PC-3 (cell line): ENCODE measurements at regions not wholly inside any gene's neighbourhood (a gene's known extent, or its start where the extent isn't known, plus 50 kb on each side); places are given as distances from the start of the nearest gene placed in this dataset.

Source experiments
- CTCF ChIP-seq: fragments of 300-600 bp; sonication (generic); conservative IDR thresholded peaks from 2 replicates; pipeline ENCODE4 v1.5.1; 2017; ENCODE audit warnings: antibody characterized with exemption, low read depth, mild to moderate bottlenecking, low read length
- EZH2 ChIP-seq: fragments of 300-600 bp; sonication (generic); IDR thresholded peaks from one replicate; pipeline ENCODE4 v1.6.1; 2017; ENCODE audit warnings: antibody characterized with exemption, mild to moderate bottlenecking, low read length; ENCODE audit not compliant: unreplicated experiment

GRCh38 chr2:78281164-78281563 is 744.3 kb upstream of the REG3G start:
- no peak for TF ChIP-seq EZH2
- TF ChIP-seq CTCF: no peak
